Glutamatergic neuron (in vitro differentiated cells): ENCODE measurements at regions not wholly inside any gene's neighbourhood (a gene's known extent, or its start where the extent isn't known, plus 50 kb on each side); places are given as distances from the start of the nearest gene placed in this dataset.

Source experiments
- DNase-seq: peaks from one replicate; pipeline ENCODE4 v3.0.0; 2022
- H3K27ac Mint-ChIP-seq: one replicate; pipeline ENCODE4 v1.8.0; 2020; ENCODE audit warnings: mild to moderate bottlenecking, mixed read lengths, inconsistent platforms; ENCODE audit not compliant: unreplicated experiment
- H3K27me3 Mint-ChIP-seq: one replicate; pipeline ENCODE4 v1.8.0; 2020; ENCODE audit warnings: mild to moderate bottlenecking, moderate library complexity, mixed read lengths, inconsistent platforms; ENCODE audit not compliant: unreplicated experiment
- H3K36me3 Mint-ChIP-seq: one replicate; pipeline ENCODE4 v1.8.0; 2020; ENCODE audit warnings: mild to moderate bottlenecking, mixed read lengths, inconsistent platforms; ENCODE audit not compliant: unreplicated experiment
- H3K4me1 Mint-ChIP-seq: one replicate; pipeline ENCODE4 v1.8.0; 2020; ENCODE audit warnings: mild to moderate bottlenecking, low read depth, mixed read lengths, inconsistent platforms; ENCODE audit not compliant: unreplicated experiment
- H3K4me3 Mint-ChIP-seq: one replicate; pipeline ENCODE4 v1.8.0; 2020; ENCODE audit warnings: mild to moderate bottlenecking, mixed read lengths, inconsistent platforms; ENCODE audit not compliant: unreplicated experiment
- H3K9me3 Mint-ChIP-seq: one replicate; pipeline ENCODE4 v1.8.0; 2020; ENCODE audit warnings: mild to moderate bottlenecking, moderate library complexity, mixed read lengths, inconsistent platforms; ENCODE audit not compliant: unreplicated experiment
- CTCF ChIP-seq: fragments of 200-600 bp; sonication (generic); IDR thresholded peaks from one replicate; pipeline ENCODE4 v1.5.0; 2021; ENCODE audit not compliant: partially characterized antibody, unreplicated experiment

- no peak for DNase-seq
- no peak overlapping the region for H3K4me3 Mint-ChIP-seq
- no peak overlapping the region for H3K27ac Mint-ChIP-seq
- no peaks in the 10 kb centered on the region for H3K9me3 Mint-ChIP-seq
- no peaks in the 10 kb centered on the region for H3K27me3 Mint-ChIP-seq
- no peak for TF ChIP-seq CTCF
- no peaks in the 10 kb centered on the region for H3K4me1 Mint-ChIP-seq
- H3K36me3 Mint-ChIP-seq, result peaks cover 11% of the 10 kb centered on the region
Measured at GRCh38 chr14:71606575-71606974, 325.7 kb upstream of the RGS6 start.

GRCh38 chr14:71607056-71607455 is 325.2 kb upstream of the RGS6 start:
- TF ChIP-seq CTCF, result no peak
- H3K27ac Mint-ChIP-seq, result no peak overlapping the region
- no peak for DNase-seq
- H3K9me3 Mint-ChIP-seq, result no peaks in the 10 kb centered on the region
- H3K27me3 Mint-ChIP-seq, result no peaks in the 10 kb centered on the region
- no peak overlapping the region for H3K4me3 Mint-ChIP-seq
- no peaks in the 10 kb centered on the region for H3K4me1 Mint-ChIP-seq
- H3K36me3 Mint-ChIP-seq, result peaks cover 11% of the 10 kb centered on the region

GRCh38 chr14:71610149-71610548 is 322.1 kb upstream of the RGS6 start:
- H3K36me3 Mint-ChIP-seq, result peaks cover 4% of the 10 kb centered on the region
- no peaks in the 10 kb centered on the region for H3K9me3 Mint-ChIP-seq
- TF ChIP-seq CTCF, result no peak
- DNase-seq, result no peak
- no peaks in the 10 kb centered on the region for H3K4me1 Mint-ChIP-seq
- H3K27me3 Mint-ChIP-seq, result no peaks in the 10 kb centered on the region
- H3K27ac Mint-ChIP-seq, result no peak overlapping the region
- no peak overlapping the region for H3K4me3 Mint-ChIP-seq

- Mint-ChIP-seq H3K27me3 (no peaks in the 10 kb centered on the region), H3K36me3 (no peaks in the 10 kb centered on the region), H3K4me3 (no peak overlapping the region), H3K4me1 (no peaks in the 10 kb centered on the region), H3K27ac (no peak overlapping the region), H3K9me3 (no peaks in the 10 kb centered on the region)
- no peak for DNase-seq
- no peak for TF ChIP-seq CTCF
Measured at GRCh38 chr14:71610797-71611196, 321.4 kb upstream of the RGS6 start.

GRCh38 chr14:71613168-71613567 is 319.1 kb upstream of the RGS6 start:
- Mint-ChIP-seq H3K27ac (no peak overlapping the region), H3K36me3 (no peaks in the 10 kb centered on the region), H3K4me1 (no peaks in the 10 kb centered on the region), H3K4me3 (no peak overlapping the region), H3K27me3 (no peaks in the 10 kb centered on the region), H3K9me3 (no peaks in the 10 kb centered on the region)
- DNase-seq, result no peak
- TF ChIP-seq CTCF, result no peak
